ENCODE measurements at regions not wholly inside any gene's neighbourhood (a gene's known extent, or its start where the extent isn't known, plus 50 kb on each side); places are given as distances from the start of the nearest gene placed in this dataset.

GRCh38 chr1:242877743-242878142 lies 353.2 kb upstream of the PLD5 start:
- no peak for TF ChIP-seq CTCF (IDR thresholded peaks at IDR 0.05 in 2 of 3, conservative IDR thresholded peaks at IDR 0.05 in 1 of 3; ENCODE audit: insufficient read depth in 2 of 3, low read depth in 1 of 3, low read length in 3 of 3)
- no peak for TF ChIP-seq EZH2 (IDR thresholded peaks at IDR 0.05; ENCODE audit: borderline replicate concordance, low read depth, low read length)
- TF ChIP-seq TBP (optimal IDR thresholded peaks at IDR 0.05; ENCODE audit: low read depth, low read length), result no peak
- TF ChIP-seq TRIM24 (IDR thresholded peaks at IDR 0.05), result no peak
- no peak for TF ChIP-seq SNIP1 (IDR thresholded peaks at IDR 0.05; ENCODE audit: low read depth)
- TF ChIP-seq GATA2 (CRISPR knock-in tag; IDR thresholded peaks at IDR 0.05), result no peak
- no peak for TF ChIP-seq BRF1 (IDR thresholded peaks at IDR 0.05; ENCODE audit: borderline replicate concordance, extremely low read depth, insufficient read length)
- no peak for TF ChIP-seq SMC3 (conservative IDR thresholded peaks at IDR 0.05; ENCODE audit: insufficient read depth, low read depth, low read length)
- no peak for TF ChIP-seq RAD21 (CRISPR knock-in tag; conservative IDR thresholded peaks at IDR 0.05 in 1 of 2, IDR thresholded peaks at IDR 0.05 in 1 of 2)
- TF ChIP-seq ZC3H11A (IDR thresholded peaks at IDR 0.05; ENCODE audit: low read depth, low read length), result no peak
- no peak for TF ChIP-seq HDGF (IDR thresholded peaks at IDR 0.05)
- no peak for TF ChIP-seq DPF2 (IDR thresholded peaks at IDR 0.05)
- TF ChIP-seq ZNF143 (CRISPR knock-in tag; IDR thresholded peaks at IDR 0.05), result no peak
- no peak for TF ChIP-seq HEY1 (CRISPR knock-in tag; IDR thresholded peaks at IDR 0.05; ENCODE audit: borderline replicate concordance)

All from K562 (cell line).